ENCODE measurements at regions not wholly inside any gene's neighbourhood (a gene's known extent, or its start where the extent isn't known, plus 50 kb on each side); places are given as distances from the start of the nearest gene placed in this dataset.

GRCh38 chr2:30311711-30312110 is 80.4 kb downstream of the LBH start:
- H3K9ac ChIP-seq (ENCODE audit: extremely low read depth, insufficient read length, low read length) = no peak overlapping the region
- H3K4me3 Mint-ChIP-seq = no peak overlapping the region
- no peak overlapping the region for H2BK15ac ChIP-seq (ENCODE audit: low read depth, low read length)
- H3K14ac ChIP-seq (ENCODE audit: insufficient read depth, low read length) = no peak overlapping the region
- no peaks in the 10 kb centered on the region for H4K20me1 ChIP-seq (ENCODE audit: control insufficient read depth, insufficient read depth, insufficient read length)
- peaks cover 2 to 4% of the 10 kb centered on the region in 2 experiments; a peak in 1 of 5 replicates for H3K9me3 Mint-ChIP-seq
- H4K91ac ChIP-seq (ENCODE audit: insufficient read length, low read depth, low read length) = no peak overlapping the region
- H3K27ac ChIP-seq (ENCODE audit: insufficient read length, low read depth, low read length) = no peak overlapping the region
- no peak overlapping the region for H2AFZ ChIP-seq (ENCODE audit: low read length)
- H4K8ac ChIP-seq (replicated peaks; ENCODE audit: insufficient read length, low read depth, low read length) = no peak overlapping the region
- no peak overlapping the region for H3K4me2 ChIP-seq (ENCODE audit: insufficient read depth, insufficient read length, low read length)
- no peak overlapping the region for H3K18ac ChIP-seq (ENCODE audit: insufficient read length, low read depth, low read length)
- H2BK12ac ChIP-seq (ENCODE audit: insufficient read length, low read depth, low read length) = no peak overlapping the region
- H3K79me1 ChIP-seq (ENCODE audit: insufficient read depth, low read depth, low read length, poor library complexity, severe bottlenecking) = no peaks in the 10 kb centered on the region
- no peak overlapping the region for H3K56ac ChIP-seq (ENCODE audit: insufficient read length, low read depth, low read length)
- TF ChIP-seq CTCF (conservative IDR thresholded peaks at IDR 0.05) = no peak
- no peaks in the 10 kb centered on the region for H3K9me3 ChIP-seq (ENCODE audit: control insufficient read depth, low read depth, low read length)
- H3K23ac ChIP-seq (ENCODE audit: insufficient read length, low read depth, low read length) = no peak overlapping the region
- no peak overlapping the region for H3K27ac Mint-ChIP-seq
- WGBS (ENCODE audit: extremely low coverage, insufficient read length, low lambda C conversion rate) = no CpG with 5 or more reads among the region's 2 CpGs
- no peak overlapping the region for H3T11ph ChIP-seq (ENCODE audit: low read length)
- peaks cover 4% of the 10 kb centered on the region for H3K23me2 ChIP-seq (ENCODE audit: insufficient read length, low read depth, low read length, poor library complexity, severe bottlenecking)
- H3K4ac ChIP-seq (ENCODE audit: low read depth, low read length) = no peak overlapping the region
- no peaks in the 10 kb centered on the region for H3K27me3 Mint-ChIP-seq (ENCODE audit: low read depth)
- no peaks in the 10 kb centered on the region for H3K36me3 Mint-ChIP-seq (ENCODE audit: insufficient read depth in 1 of 3, low read depth in 3 of 3)
- H3K79me2 ChIP-seq (ENCODE audit: insufficient read depth, low read length) = no peaks in the 10 kb centered on the region
- H2BK20ac ChIP-seq (ENCODE audit: low read depth, low read length, poor library complexity, severe bottlenecking) = no peak overlapping the region
- H3K27me3 ChIP-seq (ENCODE audit: insufficient read depth, low read length) = no peaks in the 10 kb centered on the region
- H3K4me1 Mint-ChIP-seq = peaks cover 3 to 5% of the 10 kb centered on the region in 2 experiments
- no peak overlapping the region for H2AK5ac ChIP-seq (ENCODE audit: insufficient read length, low read length)
- no peak for DNase-seq
- no peak overlapping the region for H4K5ac ChIP-seq (ENCODE audit: insufficient read length, low read depth, low read length)
- no peaks in the 10 kb centered on the region for H3K4me1 ChIP-seq (ENCODE audit: insufficient read depth, low read length)
- H2BK5ac ChIP-seq (ENCODE audit: insufficient read length, low read length) = no peak overlapping the region
- no peak overlapping the region for H2BK120ac ChIP-seq (ENCODE audit: low read depth, low read length, poor library complexity, severe bottlenecking)
